ENCODE measurements at regions not wholly inside any gene's neighbourhood (a gene's known extent, or its start where the extent isn't known, plus 50 kb on each side); places are given as distances from the start of the nearest gene placed in this dataset.

- no peak for TF ChIP-seq POLR2A (IDR thresholded peaks at IDR 0.05)
- TF ChIP-seq, protein P1, sequence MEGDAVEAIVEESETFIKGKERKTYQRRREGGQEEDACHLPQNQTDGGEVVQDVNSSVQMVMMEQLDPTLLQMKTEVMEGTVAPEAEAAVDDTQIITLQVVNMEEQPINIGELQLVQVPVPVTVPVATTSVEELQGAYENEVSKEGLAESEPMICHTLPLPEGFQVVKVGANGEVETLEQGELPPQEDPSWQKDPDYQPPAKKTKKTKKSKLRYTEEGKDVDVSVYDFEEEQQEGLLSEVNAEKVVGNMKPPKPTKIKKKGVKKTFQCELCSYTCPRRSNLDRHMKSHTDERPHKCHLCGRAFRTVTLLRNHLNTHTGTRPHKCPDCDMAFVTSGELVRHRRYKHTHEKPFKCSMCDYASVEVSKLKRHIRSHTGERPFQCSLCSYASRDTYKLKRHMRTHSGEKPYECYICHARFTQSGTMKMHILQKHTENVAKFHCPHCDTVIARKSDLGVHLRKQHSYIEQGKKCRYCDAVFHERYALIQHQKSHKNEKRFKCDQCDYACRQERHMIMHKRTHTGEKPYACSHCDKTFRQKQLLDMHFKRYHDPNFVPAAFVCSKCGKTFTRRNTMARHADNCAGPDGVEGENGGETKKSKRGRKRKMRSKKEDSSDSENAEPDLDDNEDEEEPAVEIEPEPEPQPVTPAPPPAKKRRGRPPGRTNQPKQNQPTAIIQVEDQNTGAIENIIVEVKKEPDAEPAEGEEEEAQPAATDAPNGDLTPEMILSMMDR (IDR thresholded peaks at IDR 0.05): no peak
These were observed 145.2 kb downstream of the FOXD2 start for GRCh38 chr1:47582891-47583608.

Measured in sigmoid colon (tissue), 3 donors.